Panc1 (cell line): ENCODE measurements at regions not wholly inside any gene's neighbourhood (a gene's known extent, or its start where the extent isn't known, plus 50 kb on each side); places are given as distances from the start of the nearest gene placed in this dataset.

Experiments
- ATAC-seq: fragments of 200-7000 bp; cut with Tn5 transposase; 2 replicates; pipeline ENCODE4 v1.9.1; 2020; ENCODE audit warnings: mild to moderate bottlenecking, moderate library complexity
- BruUV-seq: library from RNA; stranded (reverse); fragments of 400-500 nt; replicated peaks from 2 replicates; lab custom pipeline; 2021; lab: Mats Ljungman, UMichigan
- CTCF ChIA-PET: fragments of 300-600 bp; sonication (Branson Sonifier 250); formaldehyde crosslinking; loops from one replicate; lab custom pipeline; 2022; ENCODE audit warnings: antibody characterized with exemption; lab: Charles Lee
- POLR2A ChIA-PET: fragments of 300-600 bp; sonication (Branson Sonifier 250); formaldehyde crosslinking; loops from one replicate; lab custom pipeline; 2022; ENCODE audit warnings: antibody characterized with exemption; lab: Charles Lee
- DNase-seq: peaks from one replicate; pipeline ENCODE4 v3.0.0-alpha.2; 2010; ENCODE audit warnings: low read depth, low spot score
- H3K27ac ChIP-seq: 2 replicates; pipeline ENCODE4 v1.5.1; 2011; ENCODE audit warnings: mild to moderate bottlenecking, low read length, inconsistent platforms
- H3K27me3 ChIP-seq: fragments of 200-500 bp; sonication (Bioruptor generic); 2 replicates; pipeline ENCODE4 v1.6.0; 2014; ENCODE audit warnings: low read length, inconsistent platforms; ENCODE audit not compliant: control insufficient read depth, insufficient read depth
- H3K36me3 ChIP-seq: fragments of 200-500 bp; sonication (Bioruptor generic); 2 replicates; pipeline ENCODE4 v1.5.1; 2014; ENCODE audit warnings: inconsistent platforms, mild to moderate bottlenecking, low read length, moderate library complexity; ENCODE audit not compliant: control insufficient read depth, insufficient read depth
- H3K4me1 ChIP-seq: 2 replicates; pipeline ENCODE4 v1.5.1; 2011; ENCODE audit warnings: inconsistent platforms, mild to moderate bottlenecking, low read length, moderate library complexity; ENCODE audit not compliant: control insufficient read depth, insufficient read depth
- H3K4me3 ChIP-seq, 2 experiments: 2 replicates each; pipeline ENCODE4 v1.5.1; 2011 to 2012; ENCODE audit warnings: low read depth in 2 of 2, low read length in 2 of 2, mild to moderate bottlenecking in 2 of 2, inconsistent platforms in 1 of 2, moderate library complexity in 1 of 2
- H3K9me3 ChIP-seq: fragments of 200-500 bp; sonication (Bioruptor generic); 2 replicates; pipeline ENCODE4 v1.5.1; 2014; ENCODE audit warnings: low read depth, mild to moderate bottlenecking, inconsistent platforms, low read length, moderate library complexity; ENCODE audit not compliant: control insufficient read depth, insufficient read depth
- CTCF ChIP-seq: fragments of 450-650 bp; IDR thresholded peaks from 2 replicates; pipeline ENCODE4 v1.5.1; 2017; ENCODE audit warnings: mild to moderate bottlenecking
- POLR2AphosphoS5 ChIP-seq: IDR thresholded peaks from 2 replicates; pipeline ENCODE4 v1.6.1; 2012; ENCODE audit warnings: mild to moderate bottlenecking, low read depth, low read length, moderate library complexity
- REST ChIP-seq, 2 experiments: IDR thresholded peaks; 2 replicates each; pipeline ENCODE4 v1.6.1; 2011 to 2012; ENCODE audit warnings: low read depth in 2 of 2, control low read depth in 1 of 2, low read length in 1 of 2, mild to moderate bottlenecking in 1 of 2, moderate library complexity in 1 of 2; ENCODE audit not compliant: insufficient read depth in 1 of 2
- SIN3A ChIP-seq: IDR thresholded peaks from 2 replicates; pipeline ENCODE4 v1.6.1; 2012; ENCODE audit warnings: low read depth, mild to moderate bottlenecking, low read length, moderate library complexity, borderline replicate concordance; ENCODE audit not compliant: insufficient read depth
- TCF7L2 ChIP-seq: IDR thresholded peaks from 2 replicates; pipeline ENCODE4 v1.6.1; 2011; ENCODE audit warnings: mild to moderate bottlenecking, low read depth, low read length, inconsistent platforms
- in situ Hi-C: cut with HindIII; loops from 2 replicates; pipeline ENCODE4 v1.10.0; 2016; ENCODE audit warnings: low sequenced_read_pairs, low pct_unique_long_range_greater_than_20kb
- intact Hi-C: fragments of 100-400 bp; cut with micrococcal nuclease; formaldehyde crosslinking; loops from one replicate; pipeline ENCODE4 v1.10.0; 2022; ENCODE audit not compliant: unreplicated experiment

- Histone ChIP-seq H3K27ac (no peak overlapping the region), H3K9me3 (no peaks in the 10 kb centered on the region), H3K4me1 (no peaks in the 10 kb centered on the region), H3K36me3 (no peaks in the 10 kb centered on the region; the same call in 1 of the 2 replicates), H3K4me3 (peak overlapping the region in 1 of 2 experiments; percentile 2; a peak in 1 of 4 replicates), H3K27me3 (no peaks in the 10 kb centered on the region)
- ATAC-seq = peak; percentile 74
- intact Hi-C loops = loop anchor here (1.0 to 10.0 kb wide), 2 partner anchors 381 to 558 kb away; no protein-coding TSS in a partner anchor
- DNase-seq = peak; percentile 48
- TF ChIP-seq CTCF (peak; percentile 70), POLR2AphosphoS5 (no peak)
- no TSS peak for BruUV-seq
- ChIA-PET CTCF (interaction anchor here (0.6 to 2.0 kb wide), 2 partner anchors 231 to 381 kb away, joined by 3 to 11 read pairs; no protein-coding TSS in a partner anchor), POLR2A (no interaction called here)
- in situ Hi-C loops = no loop called here
These were observed 427.1 kb downstream of the GPAM start for GRCh38 chr10:111756217-111757061.

- ATAC-seq = no peak
- CTCF ChIA-PET = no interaction called here
- POLR2A ChIA-PET = no interaction called here
- no peaks in the 10 kb centered on the region for H3K9me3 ChIP-seq
- H3K4me1 ChIP-seq = no peaks in the 10 kb centered on the region
- TF ChIP-seq SIN3A (no peak), CTCF (no peak), REST (IDR thresholded peaks at IDR 0.05; ENCODE audit: insufficient read depth in 1 of 2, low read depth in 2 of 2, low read length in 1 of 2) (no peak), POLR2AphosphoS5 (no peak), TCF7L2 (no peak)
- in situ Hi-C loops = no loop called here
- H3K27ac ChIP-seq = no peak overlapping the region
- no peak for DNase-seq
- no TSS peak for BruUV-seq
- no peaks in the 10 kb centered on the region for H3K27me3 ChIP-seq
- H3K36me3 ChIP-seq = no peaks in the 10 kb centered on the region; the same call in 1 of the 2 replicates
- intact Hi-C loops = loop anchor here (10.0 kb wide), 1 partner anchor 556 kb away; no protein-coding TSS in a partner anchor
- H3K4me3 ChIP-seq = no peak overlapping the region
These were observed 425.0 kb downstream of the GPAM start for GRCh38 chr10:111758593-111758992.
